Stimulated activated CD4-positive, alpha-beta T cell treated with anti-CD3 and anti-CD28 coated beads, Interleukin-15, amount 100 ng/mL, for 48 hours (primary cell): ENCODE measurements at regions not wholly inside any gene's neighbourhood (a gene's known extent, or its start where the extent isn't known, plus 50 kb on each side); places are given as distances from the start of the nearest gene placed in this dataset.
"Not testable (repeated sequence)": the region's sequence is repeated elsewhere in the genome, so short reads cannot be mapped to it uniquely, and the experiment has no call there.

Experiments
- DNase-seq, 2 donors: peaks; one replicate each; pipeline ENCODE4 v3.0.0-alpha.2; 2020; ENCODE audit warnings: low read depth in 2 of 2

- not testable (repeated sequence) for DNase-seq
Observed at GRCh38 chr15:22200417-22200816, 120.1 kb downstream of the OR4M2 start.

DNA sequence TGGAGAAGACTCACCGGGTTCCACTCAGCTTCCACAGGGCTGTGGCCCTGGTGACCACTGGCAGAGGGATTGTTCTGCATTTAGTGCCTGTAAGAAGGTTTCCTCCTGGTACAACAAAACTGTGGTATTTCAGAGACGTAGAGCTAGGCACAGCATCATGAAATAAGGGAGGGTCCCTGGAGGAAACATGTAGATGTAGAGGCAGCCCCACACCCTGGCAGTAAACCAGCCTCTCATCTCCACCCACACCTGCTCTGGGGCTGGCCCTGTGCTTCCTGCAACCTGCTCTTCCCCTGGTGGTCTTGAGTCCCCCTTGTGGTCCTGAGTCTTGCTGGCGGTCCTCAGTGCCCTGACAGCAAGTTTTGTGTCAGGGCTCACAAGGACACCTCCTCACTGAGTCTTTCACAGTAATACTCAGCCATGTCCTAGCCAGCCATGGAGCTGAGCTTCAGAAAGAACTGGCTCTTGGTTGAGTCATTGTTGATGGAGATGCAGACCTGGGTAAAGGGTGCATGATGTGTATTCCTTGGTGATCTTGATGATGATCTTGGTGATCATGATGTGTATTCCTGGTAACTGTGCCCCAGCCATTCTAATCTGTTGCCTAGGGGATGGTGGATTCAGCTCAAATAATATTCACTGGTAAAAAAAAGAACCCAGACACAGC is 121.8 kb downstream of the OR4M2 start:
- not testable (repeated sequence) for DNase-seq

DNA sequence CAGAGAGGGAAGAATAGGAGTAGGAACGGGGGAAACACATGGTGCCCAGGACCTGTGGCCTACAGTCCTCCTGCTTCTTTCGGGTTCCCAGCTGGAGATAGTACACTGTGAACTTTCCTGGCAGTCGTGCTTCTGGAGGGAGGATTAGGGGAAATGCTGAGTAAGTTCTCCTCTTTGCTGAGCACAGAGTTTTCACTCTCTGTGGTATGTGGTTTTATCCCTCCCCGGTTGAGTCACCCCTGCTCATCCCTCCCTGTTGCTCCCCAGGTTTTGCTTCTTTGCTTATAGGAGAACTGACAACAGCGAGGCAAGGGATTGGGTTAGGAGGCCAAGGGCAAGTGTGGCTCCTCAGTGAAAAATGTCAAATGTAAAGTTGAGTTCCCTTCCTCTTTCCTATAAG is 122.9 kb downstream of the OR4M2 start:
- DNase-seq = not testable (repeated sequence)

DNA sequence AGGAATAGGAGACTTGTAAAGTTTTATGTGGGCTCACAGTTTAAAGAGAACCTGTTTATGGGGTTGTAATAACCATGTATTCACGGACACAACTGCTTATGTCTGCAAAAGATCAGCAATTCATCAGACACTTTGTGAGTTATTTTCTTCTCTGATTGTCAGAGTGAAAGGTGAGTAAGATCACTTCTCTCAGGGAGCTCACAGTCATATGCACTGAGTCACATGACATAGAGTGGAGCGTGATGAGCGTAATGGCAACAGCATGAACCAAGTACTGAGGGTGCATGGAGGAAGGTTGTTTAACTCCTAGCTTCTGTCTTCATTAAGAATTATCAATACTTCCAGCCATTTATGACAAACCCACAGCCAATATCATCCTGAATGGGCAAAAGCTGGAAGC is 128.8 kb downstream of the OR4M2 start:
- not testable (repeated sequence) for DNase-seq

DNA sequence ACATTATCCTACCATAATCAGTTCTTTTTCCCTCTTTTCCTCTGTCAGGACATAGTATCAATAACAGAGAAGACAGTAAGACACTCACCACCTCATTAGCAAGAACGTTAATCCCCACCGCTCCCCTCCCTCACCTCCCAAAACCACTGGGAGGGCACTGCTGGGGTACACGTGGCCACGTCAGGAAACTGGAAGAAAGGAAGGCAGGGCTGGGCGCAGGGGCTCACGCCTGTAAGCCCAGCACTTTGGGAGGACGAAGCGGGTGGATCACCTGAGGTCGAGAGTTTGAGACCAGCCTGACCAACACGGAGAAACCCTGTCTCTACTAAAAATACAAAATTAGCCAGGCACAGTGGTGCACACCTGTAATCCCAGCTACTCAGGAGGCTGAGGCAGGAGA is 142.3 kb downstream of the OR4M2 start:
- not testable (repeated sequence) for DNase-seq

DNA sequence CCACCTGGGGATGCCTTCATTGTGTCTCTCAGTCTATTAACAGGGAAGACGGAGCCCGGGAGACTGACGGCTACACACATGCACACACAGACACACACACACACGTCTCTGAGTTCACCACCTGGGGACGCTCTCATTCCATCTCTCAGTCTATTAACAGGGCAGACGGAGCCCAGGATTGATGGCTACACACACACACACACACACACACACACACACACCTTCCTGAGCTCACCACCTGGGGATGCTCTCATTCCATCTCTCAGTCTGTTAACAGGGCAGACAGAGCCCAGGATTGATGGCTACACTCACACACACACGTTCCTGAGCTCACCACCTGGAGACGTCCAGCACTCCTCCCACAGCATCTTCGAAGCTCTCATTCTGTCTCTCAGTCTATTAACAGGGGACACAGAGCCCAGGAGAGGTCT is 143.9 kb downstream of the OR4M2 start:
- DNase-seq = no peak

DNA sequence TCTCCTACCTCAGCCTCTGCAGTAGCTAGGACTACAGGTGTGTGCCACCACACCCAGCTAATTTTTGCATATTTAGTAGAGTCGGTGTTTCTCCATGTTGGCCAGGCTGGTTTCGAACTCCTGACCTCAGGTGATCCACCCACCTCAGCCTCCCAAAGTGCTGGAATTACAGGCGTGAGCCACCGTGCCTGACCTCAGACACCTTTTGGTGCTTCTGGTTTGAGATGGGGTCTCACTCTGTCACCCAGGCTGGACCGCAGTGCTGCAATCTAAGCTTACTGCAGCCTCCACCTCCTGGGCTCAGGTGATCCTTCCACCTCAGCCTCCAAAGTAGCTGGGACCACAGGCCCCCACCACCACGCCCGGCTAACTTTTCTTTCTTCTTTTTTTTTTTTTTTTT is 144.6 kb downstream of the OR4M2 start:
- DNase-seq = not testable (repeated sequence)

GRCh38 chr15:22226034-22226790 is 145.9 kb downstream of the OR4M2 start:
- no peak for DNase-seq

- DNase-seq = no peak
Observed at GRCh38 chr15:22227411-22228100, 147.2 kb downstream of the OR4M2 start.

DNA sequence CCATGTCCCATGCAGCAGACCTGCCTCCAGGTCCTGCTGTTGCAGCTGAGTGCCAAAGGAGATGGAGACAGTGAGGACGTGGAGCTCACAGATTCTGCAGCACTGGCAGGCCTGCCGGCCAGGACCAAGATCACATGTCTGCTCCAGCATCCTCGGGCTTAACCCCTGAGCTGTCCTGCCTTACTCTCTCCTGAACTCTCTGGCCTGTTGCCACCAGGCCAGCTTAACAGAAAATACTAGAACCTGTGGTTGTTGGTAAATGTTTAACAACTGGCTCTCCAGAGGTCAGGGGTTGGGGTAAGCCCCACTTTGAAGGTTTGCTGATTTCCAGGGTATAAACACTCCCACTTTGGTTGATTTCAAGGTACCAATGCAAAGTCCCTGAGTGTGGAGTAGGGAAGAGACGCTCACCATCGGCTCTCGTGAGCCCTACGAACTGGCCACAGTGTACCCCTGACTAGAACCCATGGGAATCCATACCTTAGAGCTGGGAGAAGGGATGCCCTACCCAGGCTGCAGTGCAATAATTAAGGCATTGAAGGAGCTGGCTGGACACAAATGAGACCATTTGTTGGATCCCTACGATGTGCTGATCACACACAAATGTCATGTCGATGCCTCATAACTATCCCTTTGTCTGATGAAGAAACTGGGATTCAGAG is 147.9 kb downstream of the OR4M2 start:
- no peak for DNase-seq

DNA sequence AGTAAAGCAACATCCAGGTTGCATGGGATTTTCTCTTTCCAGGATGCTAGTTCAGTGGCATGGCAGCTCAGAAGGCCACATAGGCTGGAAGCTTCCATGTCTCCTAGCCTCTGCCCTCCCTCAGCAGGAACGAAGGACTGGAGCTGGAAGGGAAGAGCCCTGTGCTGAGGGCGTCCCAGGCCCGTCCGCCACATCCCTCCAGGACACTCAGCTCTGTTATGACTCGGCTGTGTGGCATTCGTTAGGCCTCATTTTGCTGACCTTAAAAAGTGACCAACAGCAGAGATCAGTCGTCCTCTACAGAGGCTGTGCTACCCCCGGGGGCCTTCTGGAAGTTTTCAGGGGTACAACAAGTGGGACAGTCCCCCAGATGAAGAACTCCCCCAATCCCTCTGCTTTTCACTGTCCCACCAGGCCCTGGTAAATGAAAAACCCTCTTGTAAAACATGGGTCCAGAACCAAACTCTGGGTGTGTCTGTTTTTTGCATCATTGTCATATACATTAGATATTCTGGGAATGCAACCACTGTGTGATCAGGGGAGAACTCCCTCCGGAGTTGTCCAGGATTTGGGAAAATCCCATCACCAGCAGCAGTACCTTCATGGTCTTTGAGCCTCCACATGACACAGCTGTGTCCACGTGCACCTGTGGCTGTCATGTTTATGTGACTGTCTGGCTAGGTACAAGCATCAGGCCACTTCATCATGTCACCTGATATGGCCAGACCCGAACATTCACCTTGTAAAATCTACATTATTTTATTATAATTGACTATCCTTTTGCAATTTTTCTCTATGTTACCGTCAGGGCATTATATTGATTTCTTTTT is 149.9 kb downstream of the OR4M2 start:
- DNase-seq = no peak

DNA sequence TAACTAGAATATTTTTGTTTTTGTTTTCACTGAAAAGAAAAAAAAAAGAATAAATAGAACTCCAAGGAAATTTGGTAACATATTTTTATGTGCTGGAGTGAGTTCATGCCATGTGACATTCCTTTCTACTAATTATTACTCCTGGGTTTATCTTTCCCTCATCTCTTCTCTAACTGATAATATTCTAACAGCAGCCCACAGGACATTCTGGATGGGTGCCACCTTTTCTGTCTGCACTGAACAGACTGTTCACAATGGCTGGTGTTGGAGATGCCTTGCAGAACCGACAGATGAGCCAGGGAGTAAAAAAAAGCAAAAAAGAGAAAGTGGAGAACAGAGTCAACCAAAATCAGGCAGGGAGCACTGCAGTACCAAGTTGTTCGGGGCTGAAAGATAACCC is 151.3 kb downstream of the OR4M2 start:
- no peak for DNase-seq

DNA sequence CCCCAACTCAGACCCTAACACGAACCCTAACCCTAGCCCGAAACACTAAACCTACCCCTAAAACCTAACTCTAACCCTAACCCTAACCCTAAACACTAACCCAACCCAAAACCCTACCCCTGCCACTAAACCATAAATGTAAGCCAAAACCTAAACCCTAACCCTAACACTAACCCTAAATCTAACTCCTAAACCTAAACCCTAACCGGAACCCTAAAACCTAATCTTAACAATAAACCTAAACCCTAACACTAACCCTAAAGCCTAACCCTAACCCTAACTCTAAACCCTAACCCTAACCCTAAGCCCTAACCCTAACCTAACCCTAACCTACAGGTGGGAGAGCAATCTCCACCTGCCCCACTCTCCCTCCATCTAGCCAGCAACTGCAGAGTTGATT is 152.3 kb downstream of the OR4M2 start:
- no peak for DNase-seq

DNA sequence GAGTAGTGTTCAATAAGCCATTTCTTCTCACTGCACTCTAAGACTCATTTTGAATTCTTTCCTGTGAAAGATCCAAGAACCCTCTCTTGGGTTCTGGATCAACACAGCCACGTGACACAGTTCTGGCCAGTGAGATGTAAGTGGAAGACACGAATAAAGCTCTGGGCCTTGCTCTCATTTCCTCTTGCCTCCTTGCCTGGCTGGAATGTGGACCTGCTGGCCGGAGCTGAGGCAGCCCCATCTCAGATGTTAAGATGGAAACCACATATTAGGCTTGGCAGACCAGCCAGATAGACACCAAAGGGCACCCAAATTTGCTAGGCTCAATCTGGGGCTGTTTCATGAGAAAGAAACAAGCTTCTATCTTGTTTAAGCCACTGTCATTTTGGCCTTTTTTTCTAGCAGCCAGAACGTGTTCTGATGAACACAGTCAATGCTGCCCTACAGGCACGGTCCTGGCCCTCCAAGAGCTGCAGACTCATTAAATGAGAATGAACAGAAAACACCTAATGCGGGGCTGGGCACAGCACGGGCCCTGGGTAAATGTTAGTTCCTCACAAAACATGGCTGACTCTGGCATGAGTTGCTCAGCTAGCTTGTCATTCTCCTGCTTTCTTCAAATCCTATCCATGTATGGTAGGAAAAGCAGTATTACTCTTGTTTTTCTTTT is 155.1 kb downstream of the OR4M2 start:
- not testable (repeated sequence) for DNase-seq

GRCh38 chr15:22236469-22236868 is 156.1 kb downstream of the OR4M2 start:
- no peak for DNase-seq

DNA sequence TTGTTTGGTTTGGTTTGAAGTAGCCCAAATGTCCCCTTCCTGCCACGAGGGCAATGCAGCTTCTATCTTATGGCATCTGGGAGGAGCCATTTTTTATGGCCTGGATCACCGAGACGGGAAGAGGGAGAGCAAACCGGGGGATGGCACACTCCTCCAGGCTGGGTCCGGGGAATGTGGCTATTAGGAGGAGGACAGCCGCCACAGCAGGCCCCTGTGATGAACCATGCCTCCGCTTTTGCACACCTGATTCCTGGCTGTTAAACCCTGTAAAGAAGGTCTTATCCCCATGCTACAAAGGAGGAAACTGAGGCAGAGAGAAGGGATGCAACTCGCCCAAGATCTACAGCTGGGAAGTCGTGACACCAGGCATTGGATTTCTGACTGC is 157.6 kb downstream of the OR4M2 start:
- DNase-seq = no peak

- not testable (repeated sequence) for DNase-seq
Observed at GRCh38 chr15:22238276-22238958, 158.1 kb downstream of the OR4M2 start.

DNA sequence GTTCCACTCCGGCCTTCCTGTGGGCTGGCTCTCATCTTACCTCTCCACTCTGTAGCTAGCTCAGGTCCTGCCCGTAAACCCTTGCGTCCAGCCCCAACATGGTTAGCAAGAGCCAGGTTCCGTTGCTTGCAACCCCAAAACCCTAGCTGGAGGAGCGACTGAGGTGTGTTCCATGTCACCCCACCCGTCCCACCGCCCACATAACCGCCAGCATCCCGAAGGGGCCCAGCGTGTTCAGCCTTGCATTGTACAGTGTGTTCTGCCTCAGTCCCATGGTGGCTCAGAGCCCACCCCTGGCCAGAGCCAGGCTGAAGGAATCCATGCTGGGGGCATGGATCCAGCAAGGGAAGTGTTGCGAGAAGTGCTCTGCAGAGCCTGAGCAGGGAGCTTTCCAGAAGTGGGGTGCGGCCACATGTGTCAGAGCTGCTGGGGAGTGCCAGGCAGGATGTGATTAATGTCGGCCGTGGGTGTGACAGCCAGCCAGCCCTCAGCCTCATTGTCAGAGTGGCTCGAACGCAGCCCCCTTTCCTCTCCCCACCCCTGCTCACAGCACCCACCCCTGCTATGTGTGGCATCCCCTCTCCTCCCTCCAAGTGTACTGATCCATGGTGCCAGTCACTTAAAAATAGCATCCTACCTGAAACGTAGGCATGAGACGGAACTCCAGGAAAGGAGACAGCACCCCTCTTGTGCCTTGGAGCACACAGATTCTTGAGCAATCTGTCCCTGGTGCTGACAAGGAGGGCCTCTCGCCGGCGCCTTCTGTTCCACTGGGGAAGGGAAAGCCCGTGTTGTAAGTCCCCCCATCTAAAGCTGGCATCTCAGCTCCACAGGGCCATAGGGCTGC is 158.9 kb downstream of the OR4M2 start:
- DNase-seq = not testable (repeated sequence)

DNA sequence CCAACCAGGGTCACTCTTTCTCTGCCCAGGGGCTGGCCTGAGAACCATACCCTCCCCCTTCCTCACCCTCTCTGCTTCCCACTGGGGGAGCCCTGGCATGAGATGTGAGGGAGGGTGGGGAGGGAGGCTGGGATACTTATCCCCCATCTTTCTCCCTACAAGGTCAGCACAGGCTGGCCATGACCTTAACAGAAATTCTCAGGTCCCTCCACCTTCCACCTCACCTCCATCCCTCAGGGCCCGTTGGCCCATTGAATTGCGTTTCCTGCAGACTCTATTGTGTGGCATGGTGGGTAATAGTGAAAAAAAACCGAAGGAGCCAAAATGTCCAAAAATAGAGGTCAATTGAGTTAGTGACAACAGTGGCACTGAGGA is 159.5 kb downstream of the OR4M2 start:
- no peak for DNase-seq
